Esophagus (tissue), 2 donors: ENCODE measurements at regions not wholly inside any gene's neighbourhood (a gene's known extent, or its start where the extent isn't known, plus 50 kb on each side); places are given as distances from the start of the nearest gene placed in this dataset.

ENCODE experiments used
- H3K27ac ChIP-seq, 2 donors: one replicate each; pipeline ENCODE4 v1.5.1; 2013; ENCODE audit warnings: low read depth in 2 of 2, mild to moderate bottlenecking in 2 of 2, inconsistent platforms in 1 of 2, low read length in 1 of 2, moderate library complexity in 1 of 2
- H3K27me3 ChIP-seq, 2 donors: one replicate each; pipeline ENCODE4 v1.6.1; 2013; ENCODE audit warnings: low read length in 2 of 2, control low read depth in 1 of 2, mild to moderate bottlenecking in 1 of 2; ENCODE audit not compliant: insufficient read depth in 2 of 2, control insufficient read depth in 1 of 2
- H3K36me3 ChIP-seq, 2 donors: one replicate each; pipeline ENCODE4 v1.6.1; 2013; ENCODE audit warnings: low read length in 1 of 2; ENCODE audit not compliant: control insufficient read depth in 2 of 2, insufficient read depth in 2 of 2
- H3K4me1 ChIP-seq, 2 donors: one replicate each; pipeline ENCODE4 v1.6.1; 2013; ENCODE audit warnings: low read length in 1 of 2; ENCODE audit not compliant: control insufficient read depth in 2 of 2, insufficient read depth in 2 of 2
- H3K4me3 ChIP-seq, 2 donors: one replicate each; pipeline ENCODE4 v1.5.1; 2013; ENCODE audit warnings: low read length in 2 of 2, mild to moderate bottlenecking in 2 of 2, low read depth in 1 of 2, moderate library complexity in 1 of 2
- H3K9me3 ChIP-seq, 2 donors: one replicate each; pipeline ENCODE4 v1.6.1; 2013; ENCODE audit warnings: mild to moderate bottlenecking in 2 of 2, low read depth in 1 of 2, low read length in 1 of 2, moderate library complexity in 1 of 2; ENCODE audit not compliant: control insufficient read depth in 2 of 2, insufficient read depth in 1 of 2
- WGBS, 2 donors: extraction: QIAGEN DNeasy Blood & Tissue Kit; methylation state at CpG; one replicate each; pipeline ENCODE4 v1.1.7; 2013; 5-methylcytosine and 5-hydroxymethylcytosine counted together
- donor health status: healthy with polysubstance abuse.
- donor health status: Bipolar disorder and iron deficiency.

DNA sequence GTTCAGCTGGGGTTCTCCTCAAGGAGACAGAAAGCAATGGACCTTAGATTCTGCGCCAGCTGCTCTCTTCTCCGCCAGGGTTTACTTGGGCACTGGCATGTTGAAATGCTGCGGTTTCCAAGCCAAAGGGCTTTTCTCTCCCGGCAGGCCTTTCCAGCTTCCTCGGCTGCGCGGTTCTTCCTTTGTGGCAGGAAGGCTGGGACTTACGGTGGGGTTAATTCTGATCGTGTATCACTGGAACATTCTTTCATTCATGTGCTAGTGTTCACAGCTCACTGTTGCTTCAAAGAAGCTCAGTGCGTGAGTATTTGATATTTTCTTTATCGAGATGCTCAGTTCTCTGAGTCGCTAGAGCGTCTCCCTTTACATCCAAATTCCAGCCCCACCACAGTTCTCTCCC is 723.2 kb downstream of the UQCRFS1 start:
- 71 to 78% methylated on average over 13 of the region's 13 CpGs for WGBS, 2 donors
- no peaks in the 10 kb centered on the region for H3K4me1 ChIP-seq

DNA sequence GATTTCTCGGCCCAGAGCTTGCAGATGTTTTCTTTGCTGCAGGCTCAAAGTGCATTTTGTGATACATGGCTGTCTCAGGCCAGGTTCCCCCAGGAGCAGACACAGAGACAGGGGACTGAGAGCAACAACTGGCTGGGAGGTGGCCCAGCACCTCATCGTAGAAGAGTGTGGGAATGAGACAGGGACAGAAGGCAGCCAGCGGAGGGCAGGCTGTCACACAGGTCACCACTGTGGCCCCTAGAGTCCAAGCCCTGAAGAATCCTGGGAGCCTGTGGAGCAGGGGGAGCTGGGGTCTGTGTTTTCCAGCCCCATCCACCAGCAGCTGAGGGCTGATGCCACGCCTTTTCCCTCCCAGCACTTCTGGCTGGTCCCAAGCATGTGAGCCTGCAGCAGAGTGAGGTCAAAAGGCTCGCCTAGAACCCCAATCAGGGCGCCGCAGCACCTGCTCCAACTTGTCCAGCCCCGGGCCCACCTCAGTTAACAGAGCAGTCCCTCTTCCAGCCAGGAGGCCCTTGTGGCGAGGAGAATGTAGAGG is 723.8 kb downstream of the UQCRFS1 start:
- Histone ChIP-seq H3K27ac (no peak overlapping the region), H3K36me3 (no peaks in the 10 kb centered on the region), H3K27me3 (no peaks in the 10 kb centered on the region), H3K9me3 (peaks cover 2 to 6% of the 10 kb centered on the region in 2 donors), H3K4me1 (no peaks in the 10 kb centered on the region), H3K4me3 (no peak overlapping the region)
- 80 to 82% methylated on average over 9 of the region's 9 CpGs for WGBS, 2 donors

More for the DNA sequence above, 723.2 kb downstream of the UQCRFS1 start:
- Histone ChIP-seq H3K27ac (no peak overlapping the region), H3K27me3 (no peaks in the 10 kb centered on the region), H3K9me3 (peaks cover 2 to 6% of the 10 kb centered on the region in 2 donors), H3K36me3 (no peaks in the 10 kb centered on the region), H3K4me3 (no peak overlapping the region)

DNA sequence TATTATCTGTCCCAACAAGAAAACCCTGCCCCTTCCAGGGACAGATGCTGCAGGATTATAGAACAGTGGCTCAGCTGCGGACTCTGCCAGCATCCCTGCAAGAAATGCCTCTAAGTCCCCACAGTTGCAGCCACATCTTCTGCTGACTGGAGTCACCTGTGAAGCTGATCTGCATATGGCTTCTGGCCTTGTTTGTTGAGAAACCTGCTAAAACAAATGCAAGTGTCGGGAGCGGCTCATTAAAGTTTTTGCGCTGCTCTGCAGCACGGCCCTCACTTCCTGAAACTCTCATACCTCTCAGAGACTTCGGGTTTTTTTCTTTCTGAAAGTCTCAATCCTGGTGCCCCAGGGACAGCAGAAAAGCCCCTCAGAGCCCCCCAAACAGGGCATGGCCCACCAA is 725.0 kb downstream of the UQCRFS1 start:
- Histone ChIP-seq H3K27me3 (no peaks in the 10 kb centered on the region), H3K27ac (no peak overlapping the region), H3K4me3 (no peak overlapping the region), H3K36me3 (no peaks in the 10 kb centered on the region), H3K9me3 (peaks cover 2 to 10% of the 10 kb centered on the region in 2 donors), H3K4me1 (no peaks in the 10 kb centered on the region)
- 58 to 59% methylated on average over 6 of the region's 6 CpGs for WGBS, 2 donors

DNA sequence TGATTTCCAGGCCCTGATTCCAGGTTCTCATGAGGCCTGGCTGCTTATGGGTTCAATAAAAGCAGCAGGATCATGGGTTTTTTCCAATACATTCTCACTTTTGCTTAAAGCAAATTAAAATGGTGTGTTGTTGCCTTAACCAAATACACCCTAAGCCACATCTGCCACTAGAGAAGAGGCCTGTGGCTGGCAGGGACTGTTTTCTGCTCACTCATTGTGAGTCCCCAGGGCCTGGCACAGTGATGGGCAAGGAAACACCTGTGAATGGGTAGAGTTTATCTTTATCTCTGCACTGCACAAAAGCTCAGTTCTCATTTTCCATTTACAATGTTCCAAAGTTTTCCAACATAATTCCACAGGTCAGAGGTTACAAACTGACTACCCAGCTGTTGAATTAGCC is 726.0 kb downstream of the UQCRFS1 start:
- Histone ChIP-seq H3K4me1 (no peaks in the 10 kb centered on the region), H3K4me3 (no peak overlapping the region), H3K27me3 (no peaks in the 10 kb centered on the region), H3K27ac (no peak overlapping the region), H3K9me3 (peaks cover 4 to 10% of the 10 kb centered on the region in 2 donors), H3K36me3 (no peaks in the 10 kb centered on the region)

DNA sequence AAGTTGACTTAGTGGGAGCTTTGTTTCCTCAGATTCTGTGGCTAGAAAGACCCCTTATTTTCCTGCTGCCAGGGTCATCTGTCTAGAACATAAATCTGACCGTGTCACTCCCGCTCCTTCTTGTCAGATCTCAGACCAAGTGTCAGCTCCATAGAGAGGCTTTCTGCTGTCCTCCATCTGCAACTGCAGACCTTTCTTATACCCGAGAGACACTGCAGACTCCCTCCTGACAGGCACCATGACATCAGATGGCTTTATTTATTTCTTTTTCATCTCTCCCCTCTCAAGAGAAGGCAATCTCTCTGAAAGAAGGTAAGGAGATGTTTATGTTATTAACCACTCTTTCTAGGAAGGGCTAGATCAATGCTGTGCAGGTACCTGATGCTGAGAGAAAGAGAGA is 726.5 kb downstream of the UQCRFS1 start:
- Histone ChIP-seq H3K9me3 (peaks cover 5 to 10% of the 10 kb centered on the region in 2 donors), H3K36me3 (no peaks in the 10 kb centered on the region), H3K4me1 (no peaks in the 10 kb centered on the region), H3K4me3 (no peak overlapping the region), H3K27me3 (no peaks in the 10 kb centered on the region), H3K27ac (no peak overlapping the region)
- 75 to 85% methylated on average over 3 of the region's 3 CpGs for WGBS, 2 donors

DNA sequence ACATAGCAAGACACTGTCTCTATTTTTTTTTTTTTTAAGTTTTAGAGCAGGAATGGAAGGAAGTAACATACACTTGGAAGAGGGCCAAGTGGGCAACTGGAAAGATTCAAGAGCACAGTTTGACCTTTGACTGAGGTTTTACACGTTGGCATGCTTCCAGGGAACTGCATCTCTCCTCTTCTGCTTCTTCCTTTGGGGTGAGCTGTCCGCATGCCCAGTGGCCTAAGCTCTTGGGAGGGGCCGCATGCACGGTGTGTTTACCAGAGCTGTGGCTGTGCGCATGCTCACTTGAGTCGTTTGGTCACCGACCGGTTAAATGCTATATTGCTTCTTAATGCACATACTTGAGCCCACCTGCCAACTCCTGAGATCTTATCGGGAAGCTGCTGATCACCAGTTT is 727.7 kb downstream of the UQCRFS1 start:
- H3K9me3 ChIP-seq: peaks cover 6 to 8% of the 10 kb centered on the region in 2 donors
- 45 to 56% methylated on average over 9 of the region's 9 CpGs for WGBS, 2 donors
- H3K4me3 ChIP-seq: no peak overlapping the region
- no peaks in the 10 kb centered on the region for H3K27me3 ChIP-seq
- H3K27ac ChIP-seq: no peak overlapping the region
- H3K4me1 ChIP-seq: peaks cover 0 to 2% of the 10 kb centered on the region in 2 donors
- no peaks in the 10 kb centered on the region for H3K36me3 ChIP-seq

DNA sequence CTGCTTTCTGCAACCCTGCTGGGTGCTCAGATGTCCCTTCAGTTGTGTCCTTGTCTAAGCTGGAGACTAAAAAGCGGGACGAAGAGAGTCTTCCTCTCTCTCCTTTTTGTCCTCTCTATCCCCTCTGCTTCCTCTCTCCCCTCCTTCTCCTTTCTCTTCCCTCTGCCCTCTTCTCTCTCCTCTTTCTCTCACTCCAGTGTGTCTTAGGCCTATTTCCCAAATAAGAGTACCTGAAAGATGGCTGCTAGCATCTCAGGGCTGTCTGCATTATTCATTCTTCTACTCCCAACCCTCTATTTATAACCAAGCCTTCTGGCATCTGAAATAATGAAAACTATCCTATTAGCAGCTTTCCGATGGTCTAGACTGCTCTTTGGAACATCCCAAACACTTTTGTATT is 729.8 kb downstream of the UQCRFS1 start:
- no peak overlapping the region for H3K4me3 ChIP-seq
- 76 to 81% methylated on average over 3 of the region's 3 CpGs for WGBS, 2 donors
- peaks cover 4 to 5% of the 10 kb centered on the region in 2 donors for H3K9me3 ChIP-seq
- no peaks in the 10 kb centered on the region for H3K27me3 ChIP-seq
- H3K27ac ChIP-seq: no peak overlapping the region
- H3K36me3 ChIP-seq: no peaks in the 10 kb centered on the region
- peaks cover 0 to 2% of the 10 kb centered on the region in 2 donors for H3K4me1 ChIP-seq

DNA sequence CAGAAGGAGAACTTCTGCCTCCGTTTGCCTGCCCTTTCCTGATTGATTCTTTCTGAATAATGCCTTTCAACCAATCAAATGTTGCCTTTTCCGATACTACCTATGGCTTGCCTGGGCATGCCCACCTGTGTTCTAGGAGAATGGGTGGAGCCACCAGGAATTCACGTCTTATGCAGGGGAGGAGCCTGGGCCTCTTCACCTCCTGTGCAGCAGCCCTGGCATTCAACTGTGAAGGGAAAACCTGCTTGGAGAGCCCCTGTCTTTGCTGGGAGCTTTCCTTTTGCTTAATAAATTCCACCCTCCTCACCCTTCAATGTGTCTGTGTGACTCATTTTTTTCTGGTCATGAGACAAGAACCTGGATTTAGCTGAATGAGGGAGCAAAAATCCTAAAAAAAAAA is 730.7 kb downstream of the UQCRFS1 start:
- 55 to 72% methylated on average over 3 of the region's 3 CpGs for WGBS, 2 donors
- peaks cover 0 to 2% of the 10 kb centered on the region in 2 donors for H3K4me1 ChIP-seq
- no peak overlapping the region for H3K27ac ChIP-seq
- H3K27me3 ChIP-seq: no peaks in the 10 kb centered on the region
- no peak overlapping the region for H3K4me3 ChIP-seq
- H3K36me3 ChIP-seq: no peaks in the 10 kb centered on the region
- H3K9me3 ChIP-seq: peaks cover 4 to 8% of the 10 kb centered on the region in 2 donors

DNA sequence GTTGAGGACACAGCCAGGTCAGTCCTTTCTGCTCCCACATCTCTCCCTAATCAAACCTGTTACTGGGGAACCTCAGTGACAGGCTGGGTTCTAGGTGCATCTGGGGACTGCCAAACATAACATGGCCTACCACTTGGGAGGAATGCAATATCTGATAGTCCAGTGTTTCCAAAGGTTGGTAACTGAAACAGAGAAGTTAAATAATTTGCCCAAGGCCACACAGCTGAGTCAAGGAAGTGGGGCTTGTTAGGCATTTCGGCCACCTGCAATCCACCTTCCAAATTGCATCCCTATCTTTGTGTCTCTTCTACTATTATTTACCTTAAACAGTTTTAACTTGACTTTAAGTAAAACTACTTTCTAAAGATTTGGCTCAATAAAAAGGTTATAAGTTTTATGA is 731.3 kb downstream of the UQCRFS1 start:
- H3K27ac ChIP-seq: no peak overlapping the region
- WGBS, 2 donors: 83 to 86% methylated on average over 1 of the region's 1 CpG
- no peak overlapping the region for H3K4me3 ChIP-seq

DNA sequence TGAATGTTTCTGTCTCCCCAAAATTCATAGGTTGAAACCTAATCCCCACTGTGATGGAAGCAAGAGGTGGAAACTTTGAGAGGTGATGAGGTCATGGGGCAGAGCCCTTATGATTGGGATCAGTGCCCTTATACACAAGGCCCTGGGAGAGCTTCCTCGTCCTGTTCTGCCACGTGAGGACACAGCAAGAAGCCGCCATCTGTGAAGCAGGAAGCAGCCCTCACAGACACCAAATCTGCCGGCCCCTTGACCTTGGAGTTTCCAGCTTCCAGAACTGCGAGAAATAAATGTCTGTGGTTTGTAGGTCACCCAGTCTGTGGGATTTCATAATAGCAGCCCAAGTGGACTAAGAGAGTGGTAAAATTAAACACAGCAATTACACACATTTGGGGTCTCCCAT is 737.4 kb downstream of the UQCRFS1 start:
- WGBS, 2 donors: 52 to 60% methylated on average over 5 of the region's 5 CpGs
- Histone ChIP-seq H3K27me3 (no peaks in the 10 kb centered on the region), H3K27ac (no peak overlapping the region), H3K36me3 (no peaks in the 10 kb centered on the region), H3K4me1 (no peaks in the 10 kb centered on the region), H3K4me3 (no peak overlapping the region), H3K9me3 (peaks cover 5% of the 10 kb centered on the region in 2 donors)

More for the DNA sequence above, 731.3 kb downstream of the UQCRFS1 start:
- no peaks in the 10 kb centered on the region for H3K27me3 ChIP-seq
- peaks cover 4 to 8% of the 10 kb centered on the region in 2 donors for H3K9me3 ChIP-seq
- no peaks in the 10 kb centered on the region for H3K36me3 ChIP-seq
- H3K4me1 ChIP-seq: peaks cover 0 to 2% of the 10 kb centered on the region in 2 donors
